SU-DHL-6 (cell line): ENCODE measurements at regions not wholly inside any gene's neighbourhood (a gene's known extent, or its start where the extent isn't known, plus 50 kb on each side); places are given as distances from the start of the nearest gene placed in this dataset.

Source experiments
- H2AFZ ChIP-seq: fragments of 200-600 bp; sonication (generic); 2 replicates; pipeline ENCODE4 v1.6.1; 2014; ENCODE audit warnings: low read depth, mild to moderate bottlenecking, moderate library complexity, mixed read lengths, antibody characterized with exemption, low read length; ENCODE audit not compliant: severe bottlenecking
- H3F3A ChIP-seq: fragments of 200-600 bp; shearing (Covaris generic); 2 replicates; pipeline ENCODE4 v1.6.0; 2016; ENCODE audit warnings: antibody characterized with exemption, mild to moderate bottlenecking; ENCODE audit not compliant: insufficient read depth
- H3K27ac ChIP-seq: fragments of 200-600 bp; sonication (generic); 2 replicates; pipeline ENCODE4 v1.5.1; 2016; ENCODE audit warnings: low read depth, mild to moderate bottlenecking, low read length, moderate library complexity, mixed read lengths
- H3K27me3 ChIP-seq: fragments of 200-600 bp; sonication (generic), shearing (Covaris generic); 2 replicates; pipeline ENCODE4 v1.6.0; 2014; ENCODE audit warnings: mild to moderate bottlenecking, low read length
- H3K36me3 ChIP-seq: fragments of 200-600 bp; sonication (generic); 2 replicates; pipeline ENCODE4 v1.6.1; 2014; ENCODE audit warnings: mild to moderate bottlenecking, low read length, mixed read lengths
- H3K4me2 ChIP-seq: fragments of 300-600, 200-600 bp; shearing (Covaris generic), sonication (generic); 2 replicates; pipeline ENCODE4 v1.6.0; 2014; ENCODE audit warnings: low read length, low read depth, mild to moderate bottlenecking; ENCODE audit not compliant: poor library complexity, severe bottlenecking
- H3K4me3 ChIP-seq: fragments of 200-600 bp; sonication (generic); 2 replicates; pipeline ENCODE4 v1.5.1; 2014; ENCODE audit warnings: antibody characterized with exemption, low read length, mild to moderate bottlenecking, mixed read lengths; ENCODE audit not compliant: insufficient read depth, poor library complexity, severe bottlenecking
- H3K79me2 ChIP-seq: fragments of 200-600 bp; sonication (generic); 2 replicates; pipeline ENCODE4 v1.6.1; 2014; ENCODE audit warnings: mild to moderate bottlenecking, low read length, moderate library complexity; ENCODE audit not compliant: insufficient read depth
- H3K9ac ChIP-seq: fragments of 200-600 bp; sonication (generic); 2 replicates; pipeline ENCODE4 v1.7.0; 2014; ENCODE audit warnings: mild to moderate bottlenecking, low read length
- H3K9me2 ChIP-seq: fragments of 200-600 bp; sonication (generic); replicated peaks from 2 replicates; pipeline ENCODE4 v1.6.1; 2014; ENCODE audit warnings: low read length; ENCODE audit not compliant: insufficient read depth
- H3K9me3 ChIP-seq: fragments of 200-600 bp; sonication (generic); 2 replicates; pipeline ENCODE4 v1.6.1; 2014; ENCODE audit warnings: low read length, mixed read lengths; ENCODE audit not compliant: insufficient read depth
- H4K20me1 ChIP-seq: fragments of 200-600 bp; sonication (generic); 2 replicates; pipeline ENCODE4 v1.6.1; 2014; ENCODE audit warnings: low read depth, mild to moderate bottlenecking, antibody characterized with exemption, low read length, moderate library complexity, mixed read lengths
- CTCF ChIP-seq: fragments of 200-600 bp; sonication (generic); IDR thresholded peaks from one replicate; pipeline ENCODE4 v1.5.1; 2017; ENCODE audit warnings: antibody characterized with exemption, mild to moderate bottlenecking, low read length, moderate library complexity; ENCODE audit not compliant: insufficient read depth, poor library complexity, severe bottlenecking
- EZH2phosphoT487 ChIP-seq: fragments of 200-600 bp; sonication (generic), shearing (Covaris generic); conservative IDR thresholded peaks from 2 replicates; pipeline ENCODE4 v1.6.1; 2018; ENCODE audit warnings: mild to moderate bottlenecking, antibody characterized with exemption, low read length, moderate library complexity, mixed read lengths

GRCh38 chr2:67570611-67571010, 173.5 kb downstream of the ETAA1 start:
- Histone ChIP-seq H3K4me3 (no peak overlapping the region), H3K9ac (no peak overlapping the region), H3K4me2 (no peak overlapping the region), H3K79me2 (no peaks in the 10 kb centered on the region), H3K27ac (no peak overlapping the region), H2AFZ (no peak overlapping the region), H3K9me3 (no peaks in the 10 kb centered on the region), H3K9me2 (0 out of 2 replicates have a peak, but pooled peaks cover 3% of the 10 kb centered on the region), H4K20me1 (no peaks in the 10 kb centered on the region), H3F3A (no peaks in the 10 kb centered on the region), H3K36me3 (no peaks in the 10 kb centered on the region), H3K27me3 (no peaks in the 10 kb centered on the region)
- TF ChIP-seq EZH2phosphoT487 (no peak), CTCF (no peak)

- no peak overlapping the region for H3K4me2 ChIP-seq
- no peak overlapping the region for H3K27ac ChIP-seq
- H3K9me2 ChIP-seq, result 0 out of 2 replicates have a peak, but pooled peaks cover 3% of the 10 kb centered on the region
- no peak overlapping the region for H3K4me3 ChIP-seq
- H4K20me1 ChIP-seq, result no peaks in the 10 kb centered on the region
- H3K9me3 ChIP-seq, result no peaks in the 10 kb centered on the region
- H3K36me3 ChIP-seq, result no peaks in the 10 kb centered on the region
- H3K9ac ChIP-seq, result no peak overlapping the region
- TF ChIP-seq EZH2phosphoT487 (no peak), CTCF (no peak)
- no peaks in the 10 kb centered on the region for H3K79me2 ChIP-seq
- H3F3A ChIP-seq, result no peaks in the 10 kb centered on the region
- no peak overlapping the region for H2AFZ ChIP-seq
- no peaks in the 10 kb centered on the region for H3K27me3 ChIP-seq
Measured at GRCh38 chr2:67571785-67572718, 174.9 kb downstream of the ETAA1 start.

- Histone ChIP-seq H3K36me3 (no peaks in the 10 kb centered on the region), H3K4me3 (no peak overlapping the region), H3K9me3 (no peaks in the 10 kb centered on the region), H3F3A (no peaks in the 10 kb centered on the region), H3K4me2 (no peak overlapping the region), H3K27ac (no peak overlapping the region), H3K9ac (no peak overlapping the region), H2AFZ (no peak overlapping the region), H3K27me3 (no peaks in the 10 kb centered on the region), H4K20me1 (no peaks in the 10 kb centered on the region), H3K79me2 (no peaks in the 10 kb centered on the region), H3K9me2 (0 out of 2 replicates have a peak, but pooled peaks cover 3% of the 10 kb centered on the region)
- TF ChIP-seq CTCF (no peak), EZH2phosphoT487 (no peak)
Measured at GRCh38 chr2:67572721-67573435, 175.7 kb downstream of the ETAA1 start.
